Peyer's patch (tissue), 4 donors: ENCODE measurements at regions not wholly inside any gene's neighbourhood (a gene's known extent, or its start where the extent isn't known, plus 50 kb on each side); places are given as distances from the start of the nearest gene placed in this dataset.

Experiments used
- DNase-seq, 3 donors: peaks; one replicate each; pipeline ENCODE4 v3.0.0-alpha.2; 2017 to 2019
- H3K27ac ChIP-seq, 4 donors: fragments of 200-600 bp; sonication (generic); one replicate each; pipeline ENCODE4 v1.5.1; 2016 to 2019
- H3K27me3 ChIP-seq, 2 donors: fragments of 200-600 bp; sonication (generic); one replicate each; pipeline ENCODE4 v1.5.1; 2019
- H3K36me3 ChIP-seq, 3 donors: fragments of 200-600 bp; sonication (generic); one replicate each; pipeline ENCODE4 v1.5.1; 2016 to 2019
- H3K4me1 ChIP-seq, 4 donors: fragments of 200-600 bp; sonication (generic); one replicate each; pipeline ENCODE4 v1.5.1; 2016 to 2019
- H3K4me3 ChIP-seq, 4 donors: fragments of 200-600 bp; sonication (generic); 1 replicate in 3 of 4; 2 replicates in 1 of 4; pipeline ENCODE4 v1.5.1; 2016 to 2019; ENCODE audit warnings: mild to moderate bottlenecking in 1 of 4
- H3K9me3 ChIP-seq, 4 donors: fragments of 200-600 bp; sonication (generic); one replicate each; pipeline ENCODE4 v1.5.1; 2016 to 2019; ENCODE audit warnings: mild to moderate bottlenecking in 1 of 4
- POLR2A ChIP-seq, 2 donors: fragments of 450-650 bp; IDR thresholded peaks; one replicate each; pipeline ENCODE4 v1.5.1; 2017; ENCODE audit warnings: antibody characterized with exemption in 2 of 2, mild to moderate bottlenecking in 2 of 2, moderate library complexity in 2 of 2
- TF ChIP-seq, protein P1 (sequence below), 6 experiments: fragments of 450-650 bp in 4 of 6; fragments of 200-600 bp in 2 of 6; sonication (generic) in 1 of 6; IDR thresholded peaks; one replicate each; pipeline ENCODE4 v1.5.1; 2017 to 2019; ENCODE audit warnings: antibody characterized with exemption in 6 of 6, mild to moderate bottlenecking in 3 of 6, moderate library complexity in 1 of 6

GRCh38 chr14:71538288-71538687 lies 393.9 kb upstream of the RGS6 start:
- no peak overlapping the region for H3K4me3 ChIP-seq
- no peaks in the 10 kb centered on the region for H3K27me3 ChIP-seq
- no peaks in the 10 kb centered on the region for H3K36me3 ChIP-seq
- H3K4me1 ChIP-seq = no peaks in the 10 kb centered on the region
- TF ChIP-seq, protein P1, sequence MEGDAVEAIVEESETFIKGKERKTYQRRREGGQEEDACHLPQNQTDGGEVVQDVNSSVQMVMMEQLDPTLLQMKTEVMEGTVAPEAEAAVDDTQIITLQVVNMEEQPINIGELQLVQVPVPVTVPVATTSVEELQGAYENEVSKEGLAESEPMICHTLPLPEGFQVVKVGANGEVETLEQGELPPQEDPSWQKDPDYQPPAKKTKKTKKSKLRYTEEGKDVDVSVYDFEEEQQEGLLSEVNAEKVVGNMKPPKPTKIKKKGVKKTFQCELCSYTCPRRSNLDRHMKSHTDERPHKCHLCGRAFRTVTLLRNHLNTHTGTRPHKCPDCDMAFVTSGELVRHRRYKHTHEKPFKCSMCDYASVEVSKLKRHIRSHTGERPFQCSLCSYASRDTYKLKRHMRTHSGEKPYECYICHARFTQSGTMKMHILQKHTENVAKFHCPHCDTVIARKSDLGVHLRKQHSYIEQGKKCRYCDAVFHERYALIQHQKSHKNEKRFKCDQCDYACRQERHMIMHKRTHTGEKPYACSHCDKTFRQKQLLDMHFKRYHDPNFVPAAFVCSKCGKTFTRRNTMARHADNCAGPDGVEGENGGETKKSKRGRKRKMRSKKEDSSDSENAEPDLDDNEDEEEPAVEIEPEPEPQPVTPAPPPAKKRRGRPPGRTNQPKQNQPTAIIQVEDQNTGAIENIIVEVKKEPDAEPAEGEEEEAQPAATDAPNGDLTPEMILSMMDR (IDR thresholded peaks at IDR 0.05) = no peak
- no peak for TF ChIP-seq POLR2A (IDR thresholded peaks at IDR 0.05)
- no peak overlapping the region for H3K27ac ChIP-seq
- no peaks in the 10 kb centered on the region for H3K9me3 ChIP-seq
- DNase-seq = no peak

DNA sequence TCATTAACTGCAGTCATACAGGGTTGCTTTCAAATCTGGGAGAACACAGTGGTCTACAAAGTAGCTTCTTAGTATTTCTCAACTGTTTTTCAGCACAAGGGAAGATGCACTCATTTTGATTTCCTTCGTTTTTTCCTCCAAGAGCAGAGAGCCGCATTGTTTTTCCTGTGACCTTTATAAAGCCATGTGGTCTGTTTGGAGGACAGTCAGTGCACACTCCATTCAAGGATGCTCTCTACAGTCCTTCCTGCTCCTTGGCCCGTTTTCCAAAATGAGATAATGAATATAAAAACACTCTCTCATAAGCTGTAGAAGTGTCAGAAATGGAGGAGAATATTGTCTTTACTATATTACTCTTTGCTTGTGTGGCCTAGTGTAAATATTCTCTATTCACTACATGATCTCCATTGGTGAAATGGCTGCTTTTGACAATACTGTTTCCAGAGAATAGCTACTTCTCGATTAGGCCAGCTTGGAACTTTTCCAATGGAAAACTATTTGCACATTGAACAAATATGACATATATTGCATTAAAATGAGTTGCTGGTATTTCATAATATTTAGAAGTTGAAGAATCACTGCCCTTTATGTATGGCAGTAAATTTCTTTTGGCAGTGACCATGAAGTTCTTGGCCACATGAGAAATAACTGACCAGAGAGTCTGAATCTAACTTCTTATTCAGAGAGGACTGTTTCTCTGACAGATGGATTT lies 393.1 kb upstream of the RGS6 start:
- no peaks in the 10 kb centered on the region for H3K9me3 ChIP-seq
- no peak overlapping the region for H3K27ac ChIP-seq
- no peak overlapping the region for H3K4me3 ChIP-seq
- no peaks in the 10 kb centered on the region for H3K27me3 ChIP-seq
- no peak for DNase-seq
- no peak for TF ChIP-seq POLR2A (IDR thresholded peaks at IDR 0.05)
- TF ChIP-seq, protein P1 (IDR thresholded peaks at IDR 0.05) = no peak
- H3K4me1 ChIP-seq = no peaks in the 10 kb centered on the region
- H3K36me3 ChIP-seq = no peaks in the 10 kb centered on the region

- Histone ChIP-seq H3K27ac (no peak overlapping the region), H3K27me3 (no peaks in the 10 kb centered on the region), H3K4me3 (no peak overlapping the region), H3K4me1 (no peaks in the 10 kb centered on the region), H3K36me3 (no peaks in the 10 kb centered on the region), H3K9me3 (no peaks in the 10 kb centered on the region)
- TF ChIP-seq, protein P1 (IDR thresholded peaks at IDR 0.05) = no peak
- no peak for TF ChIP-seq POLR2A (IDR thresholded peaks at IDR 0.05)
- DNase-seq = no peak
These were observed 392.5 kb upstream of the RGS6 start for GRCh38 chr14:71539650-71540285.

DNA sequence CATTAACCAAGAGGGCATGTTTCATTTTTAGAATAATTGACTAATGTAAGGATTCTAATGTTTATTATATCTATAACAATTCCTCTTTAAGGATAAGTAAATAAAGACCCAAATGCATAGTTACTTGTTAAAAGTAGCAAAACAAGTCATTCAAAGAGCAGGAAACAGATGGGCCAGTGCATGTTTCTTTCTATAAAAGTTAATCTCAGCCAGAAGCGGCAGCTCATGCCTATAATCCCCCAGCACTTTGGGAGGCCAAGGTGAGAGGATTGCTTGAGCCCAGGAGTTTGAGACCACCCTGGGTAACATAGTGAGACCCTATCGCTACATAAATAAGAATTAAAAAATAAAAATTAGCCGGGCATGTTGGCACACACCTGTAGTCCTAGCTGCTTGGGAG lies 391.0 kb upstream of the RGS6 start:
- Histone ChIP-seq H3K9me3 (no peaks in the 10 kb centered on the region), H3K36me3 (no peaks in the 10 kb centered on the region), H3K27ac (no peak overlapping the region), H3K4me1 (no peaks in the 10 kb centered on the region), H3K27me3 (no peaks in the 10 kb centered on the region), H3K4me3 (no peak overlapping the region)
- no peak for DNase-seq
- no peak for TF ChIP-seq POLR2A (IDR thresholded peaks at IDR 0.05)
- TF ChIP-seq, protein P1 (IDR thresholded peaks at IDR 0.05) = no peak

DNA sequence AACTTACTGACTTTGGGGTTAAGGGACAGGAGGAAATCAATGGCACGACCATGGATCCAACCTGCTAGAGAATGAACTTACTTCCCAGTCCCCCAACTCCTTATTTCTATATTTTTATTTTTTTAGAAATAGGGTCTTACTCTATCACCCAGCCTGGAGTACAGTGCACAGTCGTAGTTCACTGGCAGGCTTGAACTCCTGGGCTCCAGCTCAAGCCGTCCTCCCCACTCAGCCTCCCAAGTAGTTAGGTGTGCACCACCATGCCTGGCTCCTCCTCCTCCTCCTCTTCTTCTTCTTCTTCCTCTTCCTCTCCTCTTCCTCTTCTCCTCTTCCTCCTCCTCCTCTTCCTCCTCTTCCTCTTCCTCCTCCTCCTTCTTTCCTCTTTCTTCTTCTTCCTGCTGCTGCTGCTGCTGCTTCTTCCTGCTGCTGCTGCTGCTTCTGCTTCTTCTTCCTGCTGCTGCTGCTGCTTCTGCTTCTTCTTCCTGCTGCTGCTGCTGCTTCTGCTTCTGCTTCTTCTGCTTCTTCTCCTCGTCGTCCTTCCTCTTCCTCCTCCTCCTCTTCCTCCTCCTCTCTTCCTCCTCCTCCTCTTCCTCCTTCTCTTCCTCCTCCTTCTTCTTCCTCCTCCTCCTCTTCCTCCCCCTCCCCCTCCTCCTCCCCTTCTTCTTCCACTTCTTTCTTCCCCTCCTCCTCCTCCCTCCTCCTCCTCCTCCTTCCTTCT lies 390.1 kb upstream of the RGS6 start:
- Histone ChIP-seq H3K27ac (no peak overlapping the region), H3K9me3 (no peaks in the 10 kb centered on the region), H3K27me3 (no peaks in the 10 kb centered on the region), H3K4me3 (no peak overlapping the region), H3K36me3 (no peaks in the 10 kb centered on the region), H3K4me1 (no peaks in the 10 kb centered on the region)
- no peak for DNase-seq
- no peak for TF ChIP-seq POLR2A (IDR thresholded peaks at IDR 0.05)
- TF ChIP-seq, protein P1 (IDR thresholded peaks at IDR 0.05) = no peak
